IMR-90 (cell line): ENCODE measurements at regions not wholly inside any gene's neighbourhood (a gene's known extent, or its start where the extent isn't known, plus 50 kb on each side); places are given as distances from the start of the nearest gene placed in this dataset.

Experiments used
- ATAC-seq: fragments of 200-7000 bp; cut with Tn5 transposase; 2 replicates; pipeline ENCODE4 v1.9.1; 2020; ENCODE audit warnings: low read depth, mild to moderate bottlenecking, moderate library complexity
- BruUV-seq: library from RNA; stranded (reverse); fragments of 400-500 nt; replicated peaks from 2 replicates; lab custom pipeline; 2021; lab: Mats Ljungman, UMichigan
- CTCF ChIA-PET: fragments of 300-600 bp; formaldehyde crosslinking; extraction: SDS; loops from one replicate; lab custom pipeline; 2021; ENCODE audit warnings: antibody characterized with exemption; lab: Yijun Ruan, JAX
- POLR2A ChIA-PET: fragments of 300-600 bp; sonication (Branson Sonifier 250); formaldehyde crosslinking; loops from one replicate; lab custom pipeline; 2022; ENCODE audit warnings: antibody characterized with exemption; ENCODE audit not compliant: unreplicated experiment; lab: Charles Lee
- DNase-seq: peaks from one replicate; pipeline ENCODE4 v3.0.0; 2013
- H2AFZ ChIP-seq: replicated peaks from 2 replicates; pipeline ENCODE3; 2013; ENCODE audit warnings: low read length, mild to moderate bottlenecking; ENCODE audit not compliant: poor library complexity
- H2AK5ac ChIP-seq: 2 replicates; pipeline ENCODE4 v1.6.1; 2013; ENCODE audit warnings: low read depth, low read length, inconsistent platforms
- H2AK9ac ChIP-seq: replicated peaks from 2 replicates; pipeline ENCODE3; 2013; ENCODE audit warnings: mild to moderate bottlenecking, low read depth, low read length, moderate library complexity; ENCODE audit not compliant: poor library complexity
- H2BK120ac ChIP-seq: 2 replicates; pipeline ENCODE4 v1.6.1; 2013; ENCODE audit warnings: low read depth, low read length, inconsistent platforms
- H2BK15ac ChIP-seq: 3 replicates; pipeline ENCODE4 v1.6.1; 2013; ENCODE audit warnings: low read depth, low read length, inconsistent platforms
- H2BK20ac ChIP-seq: 2 replicates; pipeline ENCODE4 v1.6.1; 2013; ENCODE audit warnings: low read depth, mild to moderate bottlenecking, inconsistent platforms, low read length, moderate library complexity
- H2BK5ac ChIP-seq: 2 replicates; pipeline ENCODE4 v1.6.1; 2013; ENCODE audit warnings: mild to moderate bottlenecking, low read depth, low read length, inconsistent platforms; ENCODE audit not compliant: poor library complexity, severe bottlenecking
- H3K14ac ChIP-seq: replicated peaks from 2 replicates; pipeline ENCODE4 v1.6.1; 2013; ENCODE audit warnings: low read depth, low read length, inconsistent platforms
- H3K18ac ChIP-seq: 2 replicates; pipeline ENCODE4 v1.6.1; 2013; ENCODE audit warnings: low read depth, low read length, control low read depth
- H3K23ac ChIP-seq: 2 replicates; pipeline ENCODE4 v1.6.1; 2013; ENCODE audit warnings: low read depth, low read length, inconsistent platforms
- H3K27ac ChIP-seq: 2 replicates; pipeline ENCODE4 v1.5.1; 2013; ENCODE audit warnings: mild to moderate bottlenecking, control low read depth, low read length; ENCODE audit not compliant: insufficient read depth
- H3K27me3 ChIP-seq: 2 replicates; pipeline ENCODE4 v1.6.1; 2013; ENCODE audit warnings: low read length; ENCODE audit not compliant: control insufficient read depth, insufficient read depth
- H3K36me3 ChIP-seq: 2 replicates; pipeline ENCODE4 v1.6.1; 2013; ENCODE audit warnings: low read length, mixed read lengths; ENCODE audit not compliant: control insufficient read depth, insufficient read depth
- H3K4ac ChIP-seq: 2 replicates; pipeline ENCODE4 v1.6.1; 2013; ENCODE audit warnings: low read depth, low read length, inconsistent platforms
- H3K4me1 ChIP-seq: 2 replicates; pipeline ENCODE4 v1.6.1; 2013; ENCODE audit warnings: low read length, mixed read lengths; ENCODE audit not compliant: control insufficient read depth, insufficient read depth
- H3K4me2 ChIP-seq: 2 replicates; pipeline ENCODE4 v1.6.1; 2013; ENCODE audit warnings: low read depth, mild to moderate bottlenecking, control low read depth, low read length, moderate library complexity
- H3K4me3 ChIP-seq: 2 replicates; pipeline ENCODE4 v1.5.1; 2013; ENCODE audit warnings: low read depth, mild to moderate bottlenecking, control low read depth, low read length, moderate library complexity; ENCODE audit not compliant: insufficient read depth
- H3K56ac ChIP-seq: 2 replicates; pipeline ENCODE4 v1.6.1; 2013; ENCODE audit warnings: low read length, inconsistent platforms; ENCODE audit not compliant: insufficient read depth; ENCODE audit errors: extremely low read depth
- H3K79me1 ChIP-seq, 2 experiments: 2 replicates each; pipeline ENCODE4 v1.6.1; 2013; ENCODE audit warnings: low read length in 2 of 2, inconsistent platforms in 1 of 2, low read depth in 1 of 2
- H3K9ac ChIP-seq: 2 replicates; pipeline ENCODE4 v1.6.1; 2013; ENCODE audit warnings: low read depth, low read length, control low read depth
- H3K9me1 ChIP-seq: 2 replicates; pipeline ENCODE4 v1.6.1; 2013; ENCODE audit warnings: low read length, inconsistent platforms; ENCODE audit not compliant: insufficient read depth
- H3K9me3 ChIP-seq: 2 replicates; pipeline ENCODE4 v1.6.1; 2013; ENCODE audit warnings: low read length; ENCODE audit not compliant: control insufficient read depth, insufficient read depth
- H4K20me1 ChIP-seq: 2 replicates; pipeline ENCODE4 v1.6.1; 2013; ENCODE audit warnings: low read length, inconsistent platforms; ENCODE audit not compliant: insufficient read depth
- H4K5ac ChIP-seq: 2 replicates; pipeline ENCODE4 v1.6.1; 2013; ENCODE audit warnings: mild to moderate bottlenecking, low read depth, low read length, control low read depth
- H4K8ac ChIP-seq, 2 experiments: 2 replicates each; pipeline ENCODE4 v1.6.1; 2013; ENCODE audit warnings: low read depth in 2 of 2, low read length in 2 of 2, control low read depth in 1 of 2, inconsistent platforms in 1 of 2
- H4K91ac ChIP-seq: 2 replicates; pipeline ENCODE4 v1.6.1; 2013; ENCODE audit warnings: low read depth, low read length, inconsistent platforms; ENCODE audit not compliant: insufficient read depth
- BHLHE40 ChIP-seq: fragments of 150-350 bp; IDR thresholded peaks from 2 replicates; pipeline ENCODE4 v1.6.1; 2016; ENCODE audit warnings: mild to moderate bottlenecking, low read depth, low read length
- CEBPB ChIP-seq: IDR thresholded peaks from 2 replicates; pipeline ENCODE4 v1.6.1; 2012; ENCODE audit warnings: low read depth, low read length, improper control_type of control experiment
- FOS ChIP-seq: fragments of 150-350 bp; IDR thresholded peaks from 2 replicates; pipeline ENCODE4 v1.6.1; 2016; ENCODE audit warnings: low read depth, low read length
- MAFK ChIP-seq: IDR thresholded peaks from 2 replicates; pipeline ENCODE4 v1.6.1; 2012; ENCODE audit warnings: low read depth, low read length, improper control_type of control experiment
- MXI1 ChIP-seq: IDR thresholded peaks from 2 replicates; pipeline ENCODE4 v1.6.1; 2012; ENCODE audit warnings: low read depth, mild to moderate bottlenecking, low read length, moderate library complexity, borderline replicate concordance
- RCOR1 ChIP-seq: IDR thresholded peaks from 2 replicates; pipeline ENCODE4 v1.6.1; 2012; ENCODE audit warnings: mild to moderate bottlenecking, low read length, improper control_type of control experiment; ENCODE audit not compliant: insufficient replicate concordance
- RFX5 ChIP-seq: IDR thresholded peaks from 2 replicates; pipeline ENCODE4 v1.8.0; 2012; ENCODE audit warnings: low read depth, mild to moderate bottlenecking, low read length, moderate library complexity
- WGBS, 2 experiments: methylation state at CpG; one replicate each; pipeline versions ENCODE4 v1.1.5 to v1.1.7; 2013; ENCODE audit warnings: missing lambda C conversion rate in 2 of 2; ENCODE audit not compliant: insufficient read length in 1 of 2; ENCODE audit errors: extremely low coverage in 2 of 2; 5-methylcytosine and 5-hydroxymethylcytosine counted together
- dilution Hi-C: fragments of 300-500 bp; cut with HindIII; formaldehyde crosslinking; loops from one replicate; pipeline ENCODE4 v1.14.3; 2018; ENCODE audit warnings: low sequenced_read_pairs; ENCODE audit not compliant: unreplicated experiment
- in situ Hi-C: fragments of 300-500 bp; cut with MboI; formaldehyde crosslinking; loops from 3 replicates; pipeline ENCODE4 v1.14.3; 2019; ENCODE audit warnings: low sequenced_read_pairs, inconsistent platforms, mixed read lengths
- intact Hi-C: fragments of 100-400 bp; cut with micrococcal nuclease; formaldehyde crosslinking; loops from 2 replicates; pipeline ENCODE4 v1.10.0; 2022
- TF ChIP-seq, protein P1 (sequence below): conservative IDR thresholded peaks from 2 replicates; pipeline ENCODE4 v1.5.1; 2012; ENCODE audit warnings: mild to moderate bottlenecking, low read depth, low read length, improper control_type of control experiment

DNA sequence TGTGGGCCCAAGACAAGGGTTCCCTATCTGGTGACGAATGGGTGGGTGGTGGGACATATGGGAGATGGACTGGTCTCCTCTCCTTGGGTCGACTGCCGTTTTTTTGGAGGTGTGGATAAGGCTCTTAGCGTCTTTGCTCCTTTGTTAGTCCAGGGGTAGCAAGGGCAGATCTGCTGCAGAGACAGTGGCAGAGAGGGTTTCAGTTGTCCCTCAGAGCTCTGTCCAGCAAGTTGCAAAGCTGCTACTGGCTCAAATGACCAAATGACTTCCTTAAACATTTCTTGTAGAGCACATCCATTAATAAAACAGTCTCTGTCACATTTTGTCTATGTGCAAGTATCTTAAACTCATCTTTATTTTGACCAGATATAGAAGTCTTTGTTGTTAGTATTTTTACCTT, 508.0 kb upstream of the ADGRB3 start:
- H3K79me1 ChIP-seq: no peaks in the 10 kb centered on the region
- ATAC-seq: no peak
- H3K4me2 ChIP-seq: no peak overlapping the region
- DNase-seq: no peak
- in situ Hi-C loops (no loop called here), dilution Hi-C loops (no loop called here), intact Hi-C loops (no loop called here)
- no peaks in the 10 kb centered on the region for H3K36me3 ChIP-seq
- H4K20me1 ChIP-seq: no peaks in the 10 kb centered on the region
- H3K14ac ChIP-seq: no peak overlapping the region
- no peak overlapping the region for H3K9ac ChIP-seq
- no CpG with 5 or more reads among the region's 4 CpGs for WGBS, 2 experiments
- CTCF ChIA-PET: no interaction called here
- no peak overlapping the region for H2AK5ac ChIP-seq
- H3K4me1 ChIP-seq: no peaks in the 10 kb centered on the region
- H3K4ac ChIP-seq: no peak overlapping the region
- TF ChIP-seq, protein P1, sequence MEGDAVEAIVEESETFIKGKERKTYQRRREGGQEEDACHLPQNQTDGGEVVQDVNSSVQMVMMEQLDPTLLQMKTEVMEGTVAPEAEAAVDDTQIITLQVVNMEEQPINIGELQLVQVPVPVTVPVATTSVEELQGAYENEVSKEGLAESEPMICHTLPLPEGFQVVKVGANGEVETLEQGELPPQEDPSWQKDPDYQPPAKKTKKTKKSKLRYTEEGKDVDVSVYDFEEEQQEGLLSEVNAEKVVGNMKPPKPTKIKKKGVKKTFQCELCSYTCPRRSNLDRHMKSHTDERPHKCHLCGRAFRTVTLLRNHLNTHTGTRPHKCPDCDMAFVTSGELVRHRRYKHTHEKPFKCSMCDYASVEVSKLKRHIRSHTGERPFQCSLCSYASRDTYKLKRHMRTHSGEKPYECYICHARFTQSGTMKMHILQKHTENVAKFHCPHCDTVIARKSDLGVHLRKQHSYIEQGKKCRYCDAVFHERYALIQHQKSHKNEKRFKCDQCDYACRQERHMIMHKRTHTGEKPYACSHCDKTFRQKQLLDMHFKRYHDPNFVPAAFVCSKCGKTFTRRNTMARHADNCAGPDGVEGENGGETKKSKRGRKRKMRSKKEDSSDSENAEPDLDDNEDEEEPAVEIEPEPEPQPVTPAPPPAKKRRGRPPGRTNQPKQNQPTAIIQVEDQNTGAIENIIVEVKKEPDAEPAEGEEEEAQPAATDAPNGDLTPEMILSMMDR: no peak
- no peak for TF ChIP-seq RCOR1
- TF ChIP-seq FOS: no peak
- no peak for TF ChIP-seq MXI1
- TF ChIP-seq MAFK: no peak
- TF ChIP-seq CEBPB: no peak
- TF ChIP-seq RFX5: no peak
- no peak for TF ChIP-seq BHLHE40
- H3K18ac ChIP-seq: no peak overlapping the region
- H2BK120ac ChIP-seq: no peak overlapping the region
- no peaks in the 10 kb centered on the region for H3K9me1 ChIP-seq
- BruUV-seq: no TSS peak
- POLR2A ChIA-PET: no interaction called here
- H4K5ac ChIP-seq: no peak overlapping the region
- H2AK9ac ChIP-seq: peak overlapping the region; percentile 15
- H3K27me3 ChIP-seq: no peaks in the 10 kb centered on the region
- H3K4me3 ChIP-seq: no peak overlapping the region
- H3K9me3 ChIP-seq: peaks cover 4% of the 10 kb centered on the region; the same call in 1 of the 2 replicates
- H3K56ac ChIP-seq: no peak overlapping the region
- H4K8ac ChIP-seq: no peak overlapping the region
- no peak overlapping the region for H2BK5ac ChIP-seq
- no peak overlapping the region for H4K91ac ChIP-seq
- no peak overlapping the region for H2BK20ac ChIP-seq
- H2AFZ ChIP-seq: no peak overlapping the region
- H3K23ac ChIP-seq: no peak overlapping the region
- no peak overlapping the region for H3K27ac ChIP-seq
- H2BK15ac ChIP-seq: no peak overlapping the region
